ENCODE measurements at regions not wholly inside any gene's neighbourhood (a gene's known extent, or its start where the extent isn't known, plus 50 kb on each side); places are given as distances from the start of the nearest gene placed in this dataset.

DNA sequence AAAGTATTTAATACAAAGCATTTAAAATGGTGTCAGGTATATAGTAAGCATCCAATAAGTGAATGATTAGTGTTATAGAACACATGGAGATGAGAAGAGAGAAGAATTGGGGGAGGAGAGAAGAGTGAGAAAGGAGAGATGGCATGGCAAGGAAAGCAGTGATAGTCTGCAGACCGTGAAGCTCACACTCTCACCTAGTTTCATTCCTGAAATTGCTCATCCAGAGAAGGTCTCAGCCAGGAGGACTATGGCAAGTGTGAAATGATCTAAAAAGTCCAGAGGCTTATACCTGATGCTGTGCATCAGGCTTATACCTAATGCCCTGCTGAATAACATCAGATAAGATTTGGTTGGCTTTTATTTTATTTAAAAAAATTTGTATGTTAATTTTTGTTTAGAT lies 351.6 kb upstream of the KLF12 start:
- no peak overlapping the region for H2BK12ac ChIP-seq (ENCODE audit: low read depth, low read length)
- ChIA-PET CTCF (ENCODE audit: partially characterized antibody) (no interaction called here), POLR2A (ENCODE audit: partially characterized antibody) (no interaction called here)
- H3K79me1 ChIP-seq (ENCODE audit: low read depth, low read length), result no peaks in the 10 kb centered on the region
- H2BK20ac ChIP-seq (ENCODE audit: low read length), result no peak overlapping the region
- H4K5ac ChIP-seq (ENCODE audit: insufficient read length, low read depth, low read length), result no peak overlapping the region
- no peak overlapping the region for H3K23ac ChIP-seq (ENCODE audit: insufficient read length)
- H3K9me3 ChIP-seq (ENCODE audit: insufficient read depth in 2 of 2, low read depth in 1 of 2, low read length in 1 of 2), result no peaks in the 10 kb centered on the region
- no peak overlapping the region for H3K18ac ChIP-seq (ENCODE audit: extremely low read depth, low read length)
- H4K8ac ChIP-seq (ENCODE audit: extremely low read depth, insufficient read depth, low read length), result no peak overlapping the region
- H4K20me1 ChIP-seq (replicated peaks in 1 of 2; ENCODE audit: control insufficient read depth in 1 of 2, insufficient read depth in 2 of 2, low read length in 2 of 2), result no peaks in the 10 kb centered on the region
- H3K4me1 ChIP-seq (replicated peaks in 1 of 4; ENCODE audit: control insufficient read depth in 3 of 4, insufficient read depth in 4 of 4, low read length in 3 of 4), result no peaks in the 10 kb centered on the region
- no peak overlapping the region for H2BK120ac ChIP-seq (replicated peaks; ENCODE audit: low read depth, low read length)
- no peak for TF ChIP-seq TCF12 (IDR thresholded peaks at IDR 0.05; ENCODE audit: low read depth, low read length)
- TF ChIP-seq HDAC2 (IDR thresholded peaks at IDR 0.05; ENCODE audit: borderline replicate concordance in 1 of 2, low read depth in 2 of 2, low read length in 2 of 2), result no peak
- no peak for TF ChIP-seq SP4 (IDR thresholded peaks at IDR 0.05; ENCODE audit: low read length)
- TF ChIP-seq CEBPB (IDR thresholded peaks at IDR 0.05; ENCODE audit: low read depth, low read length), result no peak
- TF ChIP-seq SP1 (IDR thresholded peaks at IDR 0.05; ENCODE audit: low read depth, low read length), result no peak
- no peak for TF ChIP-seq KDM5A (IDR thresholded peaks at IDR 0.05; ENCODE audit: low read length)
- no peak overlapping the region for H2BK5ac ChIP-seq (ENCODE audit: low read depth, low read length)
- H3K79me2 ChIP-seq (ENCODE audit: control insufficient read depth in 1 of 2, insufficient read depth in 2 of 2, low read length in 2 of 2), result no peaks in the 10 kb centered on the region
- no peaks in the 10 kb centered on the region for H3K23me2 ChIP-seq (ENCODE audit: low read depth, low read length)
- no peak overlapping the region for H2AK5ac ChIP-seq (ENCODE audit: low read depth, low read length)
- no peak overlapping the region for H3K4ac ChIP-seq (replicated peaks; ENCODE audit: insufficient read length, low read depth, low read length)
- no peak overlapping the region for H3K9ac ChIP-seq (replicated peaks in 1 of 4; ENCODE audit: extremely low read depth in 1 of 4, low read depth in 3 of 4, low read length in 3 of 4)
- no peaks in the 10 kb centered on the region for H3K36me3 ChIP-seq (ENCODE audit: control insufficient read depth in 2 of 4, insufficient read depth in 4 of 4, low read length in 3 of 4)
- DNase-seq (ENCODE audit: low read depth in 1 of 2, low spot score in 2 of 2), result no peak
- H2AFZ ChIP-seq (ENCODE audit: low read length), result no peak overlapping the region
- H3K14ac ChIP-seq (ENCODE audit: insufficient read length), result no peak overlapping the region
- 92% methylated on average over 1 of the region's 1 CpG; no CpG with 5 or more reads in 1 of the 2 experiments for WGBS, 2 experiments (ENCODE audit: extremely low coverage in 1 of 2, insufficient coverage in 1 of 2, insufficient read length in 1 of 2, insufficient replicate concordance in 2 of 2, low coverage in 1 of 2, low lambda C conversion rate in 2 of 2, missing lambda C conversion rate in 1 of 2)
- no peak overlapping the region for H3K56ac ChIP-seq (replicated peaks; ENCODE audit: insufficient read length, low read depth, low read length)
- no peak overlapping the region for H2BK15ac ChIP-seq (ENCODE audit: low read length)
- FAIRE-seq, result no peak
- H3K4me2 ChIP-seq (ENCODE audit: insufficient read depth in 1 of 2, low read depth in 2 of 2, low read length in 2 of 2), result no peak overlapping the region
- H3K4me3 ChIP-seq (ENCODE audit: extremely low read depth in 1 of 4, insufficient read depth in 2 of 4, low read depth in 3 of 4, low read length in 4 of 4), result no peak overlapping the region
- no peak overlapping the region for H4K91ac ChIP-seq (replicated peaks; ENCODE audit: insufficient read length, low read length)
- no peak overlapping the region for H3K27ac ChIP-seq (ENCODE audit: low read depth, low read length)
- H3K27me3 ChIP-seq (replicated peaks in 1 of 4; ENCODE audit: control insufficient read depth in 3 of 4, extremely low read depth in 1 of 4, insufficient read depth in 3 of 4, low read length in 3 of 4), result no peaks in the 10 kb centered on the region
